NCI-H2107 treated with DMSO at 0.1 percent for 48 hours (cell line): ENCODE measurements at regions not wholly inside any gene's neighbourhood (a gene's known extent, or its start where the extent isn't known, plus 50 kb on each side); places are given as distances from the start of the nearest gene placed in this dataset.
"Not testable (repeated sequence)": the region's sequence is repeated elsewhere in the genome, so short reads cannot be mapped to it uniquely, and the experiment has no call there.

Experiments
- DNase-seq: peaks from one replicate; lab custom pipeline; 2025; ENCODE audit not compliant: unreplicated experiment; lab: John Stamatoyannopoulos, UW

DNA sequence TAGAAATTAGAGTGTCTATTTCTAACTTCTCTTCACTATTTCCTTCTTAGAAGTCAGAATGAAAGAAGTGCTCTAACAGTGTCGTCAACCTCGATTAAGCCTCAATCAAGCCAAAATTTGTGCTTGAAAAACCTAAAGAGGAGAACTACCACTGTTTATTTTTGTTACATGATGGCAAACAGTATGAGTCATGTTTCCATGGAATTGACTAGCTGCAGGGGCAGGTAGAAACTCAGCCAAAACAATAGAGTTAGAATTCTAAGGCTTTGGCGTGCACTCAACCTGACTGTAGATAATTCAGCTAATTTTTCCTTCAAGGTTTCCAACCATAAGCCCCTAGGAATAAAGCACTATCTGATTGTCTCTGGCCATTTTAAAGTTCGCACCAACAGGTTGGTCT, 415.9 kb downstream of the ETS1 start:
- no peak for DNase-seq

DNA sequence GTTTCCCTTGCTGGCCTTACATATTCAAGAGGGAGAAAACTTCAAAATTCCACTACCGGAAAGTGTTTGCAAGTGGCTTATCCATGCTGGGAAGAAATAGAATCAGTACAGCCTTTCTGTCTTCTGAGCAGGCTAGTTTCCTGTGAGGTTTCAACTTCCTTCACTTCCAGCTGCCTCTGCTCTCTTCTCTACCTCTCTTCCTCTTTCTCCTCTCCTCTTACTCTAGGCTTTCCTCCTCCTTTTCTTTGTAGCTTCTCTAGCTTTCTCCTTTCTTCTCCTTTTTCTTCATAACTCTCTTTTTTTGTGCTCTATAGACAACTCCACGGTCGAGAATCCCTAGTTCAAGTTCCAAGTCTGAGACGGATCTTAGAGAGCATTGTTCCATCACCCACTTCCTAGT, 421.8 kb downstream of the ETS1 start:
- no peak for DNase-seq

- no peak for DNase-seq
Observed at GRCh38 chr11:128164080-128164741, 423.1 kb downstream of the ETS1 start.

DNA sequence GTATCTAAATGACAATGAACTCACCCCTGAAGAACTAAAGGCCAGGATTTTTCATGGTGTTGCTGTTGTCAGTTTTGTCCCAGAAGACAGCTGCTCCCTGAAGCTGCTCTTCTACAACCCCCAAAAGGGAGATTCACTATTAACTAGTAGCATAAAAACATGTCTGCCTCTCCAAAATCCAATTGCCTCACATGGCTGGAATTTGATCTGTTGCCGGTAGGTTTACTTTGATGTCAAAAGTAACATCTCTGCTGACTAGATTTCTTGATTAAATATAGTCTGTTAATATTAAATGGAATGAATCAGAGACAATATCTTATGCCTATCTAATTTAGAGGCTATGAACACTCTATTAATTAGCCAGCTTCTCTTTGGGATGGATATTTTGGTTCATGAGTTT, 425.4 kb downstream of the ETS1 start:
- no peak for DNase-seq

DNA sequence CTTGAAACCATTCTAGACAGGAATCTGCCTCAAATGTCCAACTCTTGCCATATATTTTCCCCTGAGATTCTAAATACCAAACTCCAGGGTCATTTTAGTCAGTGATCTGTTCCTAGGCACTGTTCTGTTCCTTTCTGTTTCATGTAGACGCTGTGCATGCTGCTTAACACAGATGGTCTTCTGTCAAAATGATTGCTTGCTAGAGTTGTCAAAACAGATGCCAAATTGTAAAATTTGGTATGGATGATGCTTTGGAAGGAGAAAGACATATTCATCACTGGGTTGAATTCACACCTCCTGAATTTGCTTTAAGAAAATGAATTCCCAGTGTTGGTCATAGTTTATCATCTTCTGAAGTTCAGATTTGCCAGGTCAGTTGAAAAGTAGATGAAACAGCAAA, 425.9 kb downstream of the ETS1 start:
- no peak for DNase-seq

DNA sequence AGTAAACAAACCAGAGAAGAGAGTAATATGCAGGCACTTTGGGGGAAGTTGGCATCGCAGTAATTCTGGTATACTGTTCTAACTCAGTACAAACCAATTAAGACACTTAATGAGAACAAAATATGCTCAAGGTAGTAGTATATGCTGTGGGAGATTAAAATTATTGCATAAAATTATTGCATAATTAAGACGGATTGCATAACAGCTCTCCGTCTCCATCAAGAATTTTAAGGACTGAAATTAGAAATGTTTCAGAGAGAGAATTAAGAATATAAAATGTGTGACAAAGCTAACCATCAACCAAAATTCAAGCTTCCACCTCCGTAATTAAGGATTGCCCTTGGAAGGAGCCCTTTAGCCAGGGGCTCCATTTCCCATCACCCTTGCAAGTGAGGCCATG, 428.5 kb downstream of the ETS1 start:
- DNase-seq = no peak

- peak; percentile 21 for DNase-seq
Observed at GRCh38 chr11:128157423-128158298, 429.7 kb downstream of the ETS1 start.

GRCh38 chr11:128156486-128156885, 430.9 kb downstream of the ETS1 start:
- DNase-seq = no peak

DNA sequence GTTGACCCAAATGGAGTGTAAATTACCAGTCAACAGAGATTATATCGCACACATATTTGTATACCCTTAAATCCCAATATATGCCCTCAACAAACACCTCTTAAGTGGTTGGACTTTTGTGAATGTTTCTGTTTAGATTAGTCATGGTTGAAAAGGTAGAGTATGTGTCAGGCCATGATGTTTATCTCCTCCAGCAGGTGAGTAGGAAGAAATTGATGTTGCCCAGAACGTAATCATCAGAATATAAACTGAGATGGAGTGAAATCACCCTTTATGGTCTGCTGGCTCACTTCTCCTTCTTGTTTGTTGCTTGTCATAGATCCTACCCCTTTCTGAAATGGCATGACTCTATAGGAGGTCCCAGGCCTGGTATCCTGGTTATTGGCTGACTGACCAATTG, 431.8 kb downstream of the ETS1 start:
- no peak for DNase-seq

DNA sequence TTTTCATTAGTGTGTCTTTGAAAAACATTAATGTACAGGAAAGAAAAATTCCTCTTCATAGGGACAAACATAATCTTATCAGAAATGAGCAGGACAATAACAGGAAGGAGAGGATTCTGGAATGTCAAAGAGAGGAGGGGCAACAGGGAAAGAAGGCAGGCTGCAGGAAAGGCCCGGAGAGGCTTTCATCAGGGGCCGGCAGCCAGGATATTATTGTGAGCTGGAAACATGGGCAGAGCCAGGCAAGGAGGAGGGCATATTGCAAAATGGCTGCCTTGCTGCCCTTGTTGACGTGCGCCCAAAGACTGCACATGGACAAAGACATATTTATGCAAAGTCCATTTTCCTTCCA, 433.7 kb downstream of the ETS1 start:
- DNase-seq = no peak

- no peak for DNase-seq
Observed at GRCh38 chr11:128152796-128153696, 434.3 kb downstream of the ETS1 start.

- DNase-seq = no peak
Observed at GRCh38 chr11:128151780-128152179, 435.6 kb downstream of the ETS1 start.

GRCh38 chr11:128151338-128151737, 436.0 kb downstream of the ETS1 start:
- DNase-seq = no peak

- no peak for DNase-seq
Observed at GRCh38 chr11:128148208-128148607, 439.1 kb downstream of the ETS1 start.

- peak; percentile 20 for DNase-seq
Observed at GRCh38 chr11:128146926-128147605, 440.3 kb downstream of the ETS1 start.

DNA sequence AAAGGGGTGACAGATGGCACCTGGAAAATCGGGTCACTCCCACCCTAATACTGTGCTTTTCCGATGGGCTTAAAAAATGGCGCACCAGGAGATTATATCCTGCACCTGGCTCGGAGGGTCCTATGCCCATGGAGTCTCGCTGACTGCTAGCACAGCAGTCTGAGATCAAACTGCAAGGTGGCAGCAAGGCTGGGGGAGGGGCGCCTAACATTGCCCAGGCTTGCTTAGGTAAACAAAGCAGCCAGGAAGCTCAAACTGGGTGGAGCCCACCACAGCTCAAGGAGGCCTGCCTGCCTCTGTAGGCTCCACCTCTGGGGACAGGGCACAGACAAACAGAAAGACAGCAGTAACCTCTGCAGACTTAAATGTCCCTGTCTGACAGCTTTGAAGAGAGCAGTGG, 447.1 kb downstream of the ETS1 start:
- DNase-seq = not testable (repeated sequence)

DNA sequence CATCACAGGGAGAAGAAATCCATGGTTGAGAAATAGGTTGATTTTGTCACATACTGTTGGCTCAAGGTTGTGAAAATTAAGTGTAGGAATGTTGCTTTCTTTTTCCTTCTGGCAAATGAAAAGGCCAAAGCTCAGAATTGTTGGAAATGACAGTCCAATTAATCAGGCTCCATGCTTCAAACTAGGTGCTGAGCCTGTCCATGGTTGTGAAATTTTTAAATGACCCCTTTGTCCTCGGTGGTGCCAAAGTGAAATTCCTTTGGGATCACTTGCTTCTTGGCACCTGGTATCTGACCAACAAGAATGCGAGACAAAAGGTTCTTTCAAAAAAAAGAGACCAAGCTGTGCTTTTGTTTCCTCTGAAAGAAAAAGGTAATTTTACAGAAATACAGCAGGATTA, 451.9 kb downstream of the ETS1 start:
- no peak for DNase-seq

DNA sequence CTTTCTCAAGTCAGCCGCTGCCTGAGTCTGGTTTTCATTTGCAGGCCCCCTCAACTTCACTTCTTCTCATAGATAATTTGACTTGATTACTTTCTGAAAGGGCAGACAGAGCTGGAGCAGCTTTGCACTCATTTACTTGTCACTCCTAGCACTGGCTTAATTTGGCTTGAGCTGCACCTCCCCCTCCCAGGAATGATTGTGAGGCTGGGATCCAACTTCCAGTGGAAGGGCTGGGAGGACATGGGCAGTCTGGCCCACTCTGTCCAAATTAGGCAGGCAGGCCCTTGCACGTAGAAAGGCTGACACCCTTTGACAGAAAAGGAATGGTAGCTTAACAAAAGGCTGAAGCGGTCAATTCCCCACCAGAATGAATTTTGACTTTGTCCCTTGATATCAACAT, 453.9 kb downstream of the ETS1 start:
- DNase-seq = no peak

- DNase-seq = no peak
Observed at GRCh38 chr11:128130052-128130451, 457.3 kb downstream of the ETS1 start.

DNA sequence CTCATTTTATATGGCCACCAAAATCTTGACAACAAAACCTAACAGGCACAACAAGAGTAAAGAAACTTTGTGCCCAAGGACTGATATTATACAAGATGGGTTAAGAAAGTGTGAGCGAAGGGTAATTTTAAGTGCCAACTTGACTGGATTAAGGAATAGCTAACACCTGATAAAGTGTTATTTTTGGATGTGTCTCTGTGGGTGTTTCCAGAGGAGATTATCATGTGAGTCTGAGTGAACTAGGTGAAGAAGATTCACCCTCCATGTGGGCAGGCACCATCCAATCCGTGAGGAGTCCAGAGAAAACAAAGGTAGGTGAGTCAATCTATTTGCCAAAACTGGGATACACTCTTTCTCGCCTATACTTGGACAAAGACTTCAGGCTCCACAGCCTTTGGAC, 461.6 kb downstream of the ETS1 start:
- no peak for DNase-seq

GRCh38 chr11:128116885-128117284, 470.5 kb downstream of the ETS1 start:
- no peak for DNase-seq
